Activated CD8-positive, alpha-beta T cell treated with anti-CD3 and anti-CD28 coated beads for 36 hours (primary cell): ENCODE measurements at regions not wholly inside any gene's neighbourhood (a gene's known extent, or its start where the extent isn't known, plus 50 kb on each side); places are given as distances from the start of the nearest gene placed in this dataset.

Experiments used
- ATAC-seq: fragments of 200-7000 bp; cut with Tn5 transposase; one replicate; pipeline ENCODE4 v1.10.0; 2021; ENCODE audit warnings: mild to moderate bottlenecking, moderate library complexity
- CTCF ChIA-PET: fragments of 350-600 bp; sonication (Branson Sonifier 250); formaldehyde crosslinking; loops from one replicate; lab custom pipeline; 2021; ENCODE audit warnings: antibody characterized with exemption; lab: Charles Lee
- POLR2A ChIA-PET: fragments of 350-600 bp; sonication (Branson Sonifier 250); formaldehyde crosslinking; loops from one replicate; lab custom pipeline; 2021; ENCODE audit warnings: antibody characterized with exemption; lab: Charles Lee
- DNase-seq: peaks from one replicate; pipeline ENCODE4 v3.0.0-alpha.2; 2020
- H3K27ac Mint-ChIP-seq: one replicate; pipeline ENCODE4 v1.8.0; 2021; ENCODE audit warnings: mild to moderate bottlenecking, mixed read lengths
- H3K27me3 Mint-ChIP-seq: one replicate; pipeline ENCODE4 v1.8.0; 2021; ENCODE audit warnings: mixed read lengths
- H3K36me3 Mint-ChIP-seq: one replicate; pipeline ENCODE4 v1.8.0; 2021; ENCODE audit warnings: low read depth, mixed read lengths
- H3K4me1 Mint-ChIP-seq: one replicate; pipeline ENCODE4 v1.8.0; 2021; ENCODE audit warnings: low read depth, mixed read lengths
- H3K4me3 Mint-ChIP-seq: one replicate; pipeline ENCODE4 v1.8.0; 2021; ENCODE audit warnings: mild to moderate bottlenecking, moderate library complexity, mixed read lengths
- H3K9me3 Mint-ChIP-seq: one replicate; pipeline ENCODE4 v1.8.0; 2021; ENCODE audit warnings: mixed read lengths
- intact Hi-C: fragments of 100-400 bp; cut with micrococcal nuclease; formaldehyde crosslinking; loops from one replicate; pipeline ENCODE4 v1.10.0; 2022
- TF ChIP-seq, protein P1 (sequence below): fragments of 200-600 bp; IDR thresholded peaks from one replicate; pipeline ENCODE4 v1.8.0; 2022; ENCODE audit warnings: antibody characterized with exemption, mild to moderate bottlenecking

DNA sequence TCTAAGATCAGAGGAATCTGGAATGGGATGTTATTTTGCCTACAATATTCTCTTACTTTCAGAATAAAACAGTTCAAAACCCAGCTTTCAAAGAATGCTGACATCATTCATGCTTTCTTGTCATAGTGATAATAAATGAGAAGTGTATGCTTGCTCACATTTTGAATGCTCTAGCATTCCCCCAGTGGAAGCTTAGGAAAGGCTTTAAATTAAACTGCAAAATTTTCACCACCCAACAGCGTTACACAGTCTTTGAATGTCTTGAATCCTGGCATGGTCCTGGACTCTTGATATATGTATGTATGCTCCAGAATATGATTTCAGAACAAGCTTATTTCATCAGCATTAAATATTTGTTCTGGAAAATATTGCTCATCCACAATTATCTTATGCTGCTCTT, 964.3 kb upstream of the NUDT12 start:
- TF ChIP-seq, protein P1, sequence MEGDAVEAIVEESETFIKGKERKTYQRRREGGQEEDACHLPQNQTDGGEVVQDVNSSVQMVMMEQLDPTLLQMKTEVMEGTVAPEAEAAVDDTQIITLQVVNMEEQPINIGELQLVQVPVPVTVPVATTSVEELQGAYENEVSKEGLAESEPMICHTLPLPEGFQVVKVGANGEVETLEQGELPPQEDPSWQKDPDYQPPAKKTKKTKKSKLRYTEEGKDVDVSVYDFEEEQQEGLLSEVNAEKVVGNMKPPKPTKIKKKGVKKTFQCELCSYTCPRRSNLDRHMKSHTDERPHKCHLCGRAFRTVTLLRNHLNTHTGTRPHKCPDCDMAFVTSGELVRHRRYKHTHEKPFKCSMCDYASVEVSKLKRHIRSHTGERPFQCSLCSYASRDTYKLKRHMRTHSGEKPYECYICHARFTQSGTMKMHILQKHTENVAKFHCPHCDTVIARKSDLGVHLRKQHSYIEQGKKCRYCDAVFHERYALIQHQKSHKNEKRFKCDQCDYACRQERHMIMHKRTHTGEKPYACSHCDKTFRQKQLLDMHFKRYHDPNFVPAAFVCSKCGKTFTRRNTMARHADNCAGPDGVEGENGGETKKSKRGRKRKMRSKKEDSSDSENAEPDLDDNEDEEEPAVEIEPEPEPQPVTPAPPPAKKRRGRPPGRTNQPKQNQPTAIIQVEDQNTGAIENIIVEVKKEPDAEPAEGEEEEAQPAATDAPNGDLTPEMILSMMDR = no peak
- Mint-ChIP-seq H3K4me1 (no peaks in the 10 kb centered on the region), H3K36me3 (no peaks in the 10 kb centered on the region), H3K27ac (no peak overlapping the region), H3K27me3 (no peaks in the 10 kb centered on the region), H3K9me3 (peaks cover 6% of the 10 kb centered on the region), H3K4me3 (no peak overlapping the region)
- CTCF ChIA-PET = interaction anchor here (1.2 kb wide), 1 partner anchor 10 kb away, joined by 3 read pairs; no protein-coding TSS in a partner anchor
- intact Hi-C loops = no loop called here
- POLR2A ChIA-PET = no interaction called here
- ATAC-seq (no peak), DNase-seq (no peak)

DNA sequence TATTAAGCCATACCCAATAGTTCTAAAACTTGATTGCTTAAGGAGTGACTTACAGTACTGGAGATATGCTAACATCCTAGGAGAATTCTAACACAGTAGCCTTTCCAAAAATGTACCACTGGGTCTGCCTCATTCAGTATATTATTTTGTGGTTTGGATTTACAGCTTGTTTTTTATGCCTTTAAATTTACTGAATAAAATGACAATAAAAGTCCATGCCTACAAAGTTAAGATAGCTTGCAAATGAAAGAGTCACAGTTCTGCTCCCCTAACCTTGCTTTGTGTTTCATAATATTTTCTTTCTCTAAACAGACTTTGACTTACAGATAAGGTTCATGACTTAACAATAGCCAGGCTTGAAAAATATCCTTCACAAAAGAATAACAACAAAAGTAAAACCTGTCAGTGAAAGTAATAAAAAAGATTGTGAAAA, 951.1 kb upstream of the NUDT12 start:
- TF ChIP-seq, protein P1 = no peak
- no peak for DNase-seq
- no peaks in the 10 kb centered on the region for H3K27me3 Mint-ChIP-seq
- peaks cover 6% of the 10 kb centered on the region for H3K9me3 Mint-ChIP-seq
- H3K36me3 Mint-ChIP-seq = no peaks in the 10 kb centered on the region
- no peak for ATAC-seq
- no peaks in the 10 kb centered on the region for H3K4me1 Mint-ChIP-seq
- intact Hi-C loops = no loop called here
- H3K4me3 Mint-ChIP-seq = no peak overlapping the region
- no peak overlapping the region for H3K27ac Mint-ChIP-seq
- POLR2A ChIA-PET = no interaction called here
- CTCF ChIA-PET = no interaction called here

DNA sequence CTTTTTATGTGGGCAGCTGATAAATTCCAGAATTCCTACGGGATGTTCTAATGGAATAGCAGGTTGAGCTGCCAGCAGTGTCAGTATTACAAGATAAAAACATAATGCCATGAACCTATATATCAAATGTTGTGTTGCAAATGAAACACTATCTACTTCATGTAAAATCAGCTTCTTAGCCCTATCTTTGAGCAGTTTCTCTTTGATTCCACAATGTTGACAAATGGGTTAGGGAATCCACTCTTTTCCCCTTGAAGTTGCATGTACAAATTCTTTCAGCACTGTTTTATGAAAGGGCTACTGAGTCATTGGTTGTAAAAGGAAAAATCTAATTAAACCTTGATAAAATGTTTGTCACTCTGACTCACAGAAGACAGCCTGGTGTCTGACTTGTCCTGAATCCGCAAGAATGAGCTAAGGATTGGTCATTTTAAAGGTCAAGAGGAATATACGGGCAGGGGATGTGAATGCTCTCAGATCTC, 950.6 kb upstream of the NUDT12 start:
- intact Hi-C loops = no loop called here
- Mint-ChIP-seq H3K27me3 (no peaks in the 10 kb centered on the region), H3K4me3 (no peak overlapping the region), H3K27ac (no peak overlapping the region), H3K9me3 (peaks cover 9% of the 10 kb centered on the region), H3K36me3 (no peaks in the 10 kb centered on the region), H3K4me1 (no peaks in the 10 kb centered on the region)
- TF ChIP-seq, protein P1 = no peak
- ChIA-PET CTCF (no interaction called here), POLR2A (no interaction called here)
- no peak for DNase-seq
- no peak for ATAC-seq

DNA sequence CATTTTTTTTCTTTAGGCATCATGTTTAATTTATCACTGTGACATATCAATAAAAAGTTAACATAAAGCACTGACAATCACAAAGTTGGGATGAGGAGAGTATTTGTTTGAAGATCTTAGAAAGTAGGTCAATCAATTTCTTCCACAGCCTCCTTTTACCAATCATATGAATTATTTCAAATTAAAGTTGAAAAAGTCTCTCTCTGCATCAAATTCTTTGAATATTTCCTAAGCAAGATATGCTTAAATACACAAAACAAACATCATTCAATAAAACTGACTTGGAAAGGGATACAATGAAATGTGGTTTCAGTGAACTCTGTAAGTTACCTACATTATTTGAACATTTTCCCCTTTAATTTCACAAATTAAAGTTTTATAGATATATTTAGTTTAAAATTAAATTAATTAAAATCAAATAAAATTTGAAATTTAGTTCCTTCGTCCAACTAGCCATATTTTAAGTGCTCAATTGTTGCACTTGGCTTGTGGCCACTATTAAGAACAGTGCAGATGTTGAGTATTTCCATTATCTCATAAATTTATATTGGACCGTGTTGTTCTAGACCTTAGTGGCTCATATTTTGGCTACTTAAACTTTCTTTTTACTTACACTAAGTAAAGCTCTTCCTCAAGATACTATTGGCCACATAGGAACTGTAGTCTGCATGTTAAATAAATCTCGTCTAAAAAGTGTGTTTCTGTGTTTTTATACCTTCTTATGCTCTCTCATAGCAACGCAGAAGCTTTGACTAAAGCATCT, 949.7 kb upstream of the NUDT12 start:
- Mint-ChIP-seq H3K9me3 (peaks cover 10% of the 10 kb centered on the region), H3K4me1 (no peaks in the 10 kb centered on the region), H3K27me3 (no peaks in the 10 kb centered on the region), H3K27ac (no peak overlapping the region), H3K36me3 (no peaks in the 10 kb centered on the region), H3K4me3 (no peak overlapping the region)
- ChIA-PET CTCF (no interaction called here), POLR2A (no interaction called here)
- TF ChIP-seq, protein P1 = no peak
- ATAC-seq (no peak), DNase-seq (no peak)
- intact Hi-C loops = no loop called here

DNA sequence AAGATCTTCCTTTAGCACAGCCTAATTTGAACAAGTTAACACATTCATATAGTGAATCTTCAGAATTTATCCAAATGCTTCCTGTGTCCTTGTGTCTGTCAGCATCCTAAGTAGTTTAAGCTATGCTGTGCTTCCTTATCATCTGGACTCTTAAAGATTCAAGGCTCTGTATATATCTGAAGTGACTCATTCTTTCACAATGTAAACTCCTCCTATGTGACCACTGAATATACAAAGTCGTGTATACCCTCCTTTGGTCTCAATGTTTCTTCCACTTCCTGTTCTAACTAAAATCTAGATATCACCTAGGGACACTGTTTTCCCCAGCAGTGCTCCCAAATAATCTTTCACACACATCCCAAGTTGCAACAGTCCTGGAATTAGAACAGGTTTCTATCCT, 935.7 kb upstream of the NUDT12 start:
- H3K36me3 Mint-ChIP-seq = no peaks in the 10 kb centered on the region
- peaks cover 9% of the 10 kb centered on the region for H3K9me3 Mint-ChIP-seq
- intact Hi-C loops = no loop called here

More for the DNA sequence above, 935.7 kb upstream of the NUDT12 start:
- no peak for DNase-seq
- no peak for ATAC-seq
- CTCF ChIA-PET = no interaction called here
- Mint-ChIP-seq H3K27me3 (no peaks in the 10 kb centered on the region), H3K27ac (no peak overlapping the region), H3K4me3 (no peak overlapping the region), H3K4me1 (no peaks in the 10 kb centered on the region)
- TF ChIP-seq, protein P1 = no peak
- POLR2A ChIA-PET = no interaction called here
